ENCODE measurements at regions not wholly inside any gene's neighbourhood (a gene's known extent, or its start where the extent isn't known, plus 50 kb on each side); places are given as distances from the start of the nearest gene placed in this dataset.
"Not testable (repeated sequence)": the region's sequence is repeated elsewhere in the genome, so short reads cannot be mapped to it uniquely, and the experiment has no call there.

- no peak for DNase-seq (ENCODE audit: low spot score)
Observed at GRCh38 chr5:29162297-29162696, 2031.2 kb upstream of the CDH6 start.

GRCh38 chr5:29161399-29162291 is 2031.8 kb upstream of the CDH6 start:
- DNase-seq (ENCODE audit: low spot score): no peak

GRCh38 chr5:29157975-29158374 is 2035.5 kb upstream of the CDH6 start:
- DNase-seq (ENCODE audit: low spot score): no peak

- no peak for DNase-seq (ENCODE audit: low spot score)
Observed at GRCh38 chr5:29150840-29151239, 2042.6 kb upstream of the CDH6 start.

- no peak for DNase-seq (ENCODE audit: low spot score)
Observed at GRCh38 chr5:29148581-29148980, 2044.9 kb upstream of the CDH6 start.

GRCh38 chr5:29148073-29148472 is 2045.4 kb upstream of the CDH6 start:
- DNase-seq (ENCODE audit: low spot score): no peak

- DNase-seq (ENCODE audit: low spot score): no peak
Observed at GRCh38 chr5:29143266-29143665, 2050.2 kb upstream of the CDH6 start.

- DNase-seq (ENCODE audit: low spot score): no peak
Observed at GRCh38 chr5:29134418-29134817, 2059.1 kb upstream of the CDH6 start.

GRCh38 chr5:29131285-29131684 is 2062.2 kb upstream of the CDH6 start:
- DNase-seq (ENCODE audit: low spot score): no peak

GRCh38 chr5:29130786-29131185 is 2062.7 kb upstream of the CDH6 start:
- no peak for DNase-seq (ENCODE audit: low spot score)

- DNase-seq (ENCODE audit: low spot score): not testable (repeated sequence)
Observed at GRCh38 chr5:29127524-29128156, 2065.8 kb upstream of the CDH6 start.

- not testable (repeated sequence) for DNase-seq (ENCODE audit: low spot score)
Observed at GRCh38 chr5:29126462-29126861, 2067.0 kb upstream of the CDH6 start.

- no peak for DNase-seq (ENCODE audit: low spot score)
Observed at GRCh38 chr5:29122306-29122705, 2071.2 kb upstream of the CDH6 start.

GRCh38 chr5:29114331-29114768 is 2076.0 kb upstream of the CDH9 start:
- DNase-seq (ENCODE audit: low spot score): no peak

GRCh38 chr5:29113516-29113915 is 2075.1 kb upstream of the CDH9 start:
- DNase-seq (ENCODE audit: low spot score): no peak

GRCh38 chr5:29099585-29099984 is 2061.2 kb upstream of the CDH9 start:
- DNase-seq (ENCODE audit: low spot score): no peak

GRCh38 chr5:29089591-29090130 is 2051.3 kb upstream of the CDH9 start:
- no peak for DNase-seq (ENCODE audit: low spot score)

GRCh38 chr5:29085142-29085541 is 2046.8 kb upstream of the CDH9 start:
- no peak for DNase-seq (ENCODE audit: low spot score)

GRCh38 chr5:29079771-29080170 is 2041.4 kb upstream of the CDH9 start:
- DNase-seq (ENCODE audit: low spot score): no peak

GRCh38 chr5:29077451-29077850 is 2039.1 kb upstream of the CDH9 start:
- DNase-seq (ENCODE audit: low spot score): no peak

GRCh38 chr5:29069104-29069402 is 2030.7 kb upstream of the CDH9 start:
- DNase-seq (ENCODE audit: low spot score): no peak

GRCh38 chr5:29061381-29061780 is 2023.0 kb upstream of the CDH9 start:
- no peak for DNase-seq (ENCODE audit: low spot score)

GRCh38 chr5:29054694-29055093 is 2016.3 kb upstream of the CDH9 start:
- DNase-seq (ENCODE audit: low spot score): no peak
